GM23248 (cell line): ENCODE measurements at regions not wholly inside any gene's neighbourhood (a gene's known extent, or its start where the extent isn't known, plus 50 kb on each side); places are given as distances from the start of the nearest gene placed in this dataset.

Experiments used
- EZH2 ChIP-seq: fragments of 200-600 bp; sonication (generic); IDR thresholded peaks from 2 replicates; pipeline ENCODE4 v1.6.1; 2018; ENCODE audit warnings: antibody characterized with exemption, mild to moderate bottlenecking; ENCODE audit not compliant: insufficient read depth, poor library complexity, severe bottlenecking
- EZH2phosphoT487 ChIP-seq: fragments of 200-600 bp; sonication (generic); IDR thresholded peaks from 2 replicates; pipeline ENCODE4 v1.6.1; 2018; ENCODE audit warnings: antibody characterized with exemption, moderate library complexity, mild to moderate bottlenecking, low read depth; ENCODE audit not compliant: insufficient read depth

GRCh38 chr2:37770797-37771196 lies 99.4 kb upstream of the CDC42EP3 start:
- TF ChIP-seq EZH2 (no peak), EZH2phosphoT487 (no peak)
